Trophoblast cell (in vitro differentiated cells and primary cell): ENCODE measurements at regions not wholly inside any gene's neighbourhood (a gene's known extent, or its start where the extent isn't known, plus 50 kb on each side); places are given as distances from the start of the nearest gene placed in this dataset.
"Not testable (repeated sequence)": the region's sequence is repeated elsewhere in the genome, so short reads cannot be mapped to it uniquely, and the experiment has no call there.

Experiments used
- DNase-seq, 2 donors: peaks; one replicate each; pipeline ENCODE4 v3.0.0-alpha.2; 2016
- H2AFZ ChIP-seq: 2 replicates; pipeline ENCODE4 v1.6.1; 2013; ENCODE audit warnings: low read length, moderate library complexity, mild to moderate bottlenecking; ENCODE audit not compliant: insufficient read depth, poor library complexity
- H2AK5ac ChIP-seq: 2 replicates; pipeline ENCODE4 v1.6.1; 2013; ENCODE audit warnings: mild to moderate bottlenecking, low read length
- H2BK120ac ChIP-seq: 2 replicates; pipeline ENCODE4 v1.6.1; 2013; ENCODE audit warnings: low read length, mild to moderate bottlenecking, moderate library complexity; ENCODE audit not compliant: insufficient read depth, poor library complexity
- H2BK12ac ChIP-seq: 2 replicates; pipeline ENCODE4 v1.6.1; 2013; ENCODE audit warnings: mild to moderate bottlenecking, low read length, moderate library complexity
- H2BK5ac ChIP-seq: 2 replicates; pipeline ENCODE4 v1.6.1; 2013; ENCODE audit warnings: low read length, low read depth, moderate library complexity, mild to moderate bottlenecking; ENCODE audit not compliant: poor library complexity
- H3K14ac ChIP-seq: 2 replicates; pipeline ENCODE4 v1.6.1; 2013; ENCODE audit warnings: mild to moderate bottlenecking, low read length
- H3K18ac ChIP-seq: 2 replicates; pipeline ENCODE4 v1.6.1; 2013; ENCODE audit warnings: mild to moderate bottlenecking, low read length
- H3K23ac ChIP-seq: 2 replicates; pipeline ENCODE4 v1.6.1; 2013; ENCODE audit warnings: low read length
- H3K27ac ChIP-seq: 2 replicates; pipeline ENCODE4 v1.5.1; 2013; ENCODE audit warnings: low read depth, mild to moderate bottlenecking, inconsistent platforms, low read length, moderate library complexity
- H3K27me3 ChIP-seq: 2 replicates; pipeline ENCODE4 v1.6.1; 2013; ENCODE audit warnings: inconsistent platforms, mild to moderate bottlenecking, low read length, moderate library complexity; ENCODE audit not compliant: insufficient read depth
- H3K36me3 ChIP-seq, 2 experiments: 1 replicate in 1 of 2; 2 replicates in 1 of 2; pipeline ENCODE4 v1.6.1; 2013; ENCODE audit warnings: low read length in 2 of 2, mild to moderate bottlenecking in 2 of 2, moderate library complexity in 1 of 2; ENCODE audit not compliant: insufficient read depth in 2 of 2, control insufficient read depth in 1 of 2
- H3K4ac ChIP-seq: 2 replicates; pipeline ENCODE4 v1.6.1; 2013; ENCODE audit warnings: low read depth, mild to moderate bottlenecking, low read length, moderate library complexity
- H3K4me1 ChIP-seq, 2 experiments: 1 replicate in 1 of 2; 2 replicates in 1 of 2; pipeline ENCODE4 v1.6.1; 2013; ENCODE audit warnings: low read length in 2 of 2, mild to moderate bottlenecking in 2 of 2, moderate library complexity in 1 of 2; ENCODE audit not compliant: insufficient read depth in 2 of 2, control insufficient read depth in 1 of 2
- H3K4me2 ChIP-seq: 2 replicates; pipeline ENCODE4 v1.6.1; 2013; ENCODE audit warnings: inconsistent platforms, mild to moderate bottlenecking, low read length, moderate library complexity
- H3K4me3 ChIP-seq: 2 replicates; pipeline ENCODE4 v1.5.1; 2013; ENCODE audit warnings: mild to moderate bottlenecking, low read depth, low read length, inconsistent platforms
- H3K79me1 ChIP-seq: one replicate; pipeline ENCODE4 v1.6.1; 2013; ENCODE audit warnings: low read length
- H3K79me2 ChIP-seq: 2 replicates; pipeline ENCODE4 v1.6.1; 2013; ENCODE audit warnings: low read length, mild to moderate bottlenecking; ENCODE audit not compliant: control insufficient read depth, insufficient read depth, poor library complexity
- H3K9ac ChIP-seq: 2 replicates; pipeline ENCODE4 v1.6.1; 2013; ENCODE audit warnings: mild to moderate bottlenecking, low read length
- H3K9me3 ChIP-seq: 2 replicates; pipeline ENCODE4 v1.6.1; 2013; ENCODE audit warnings: low read depth, mild to moderate bottlenecking, control low read depth, inconsistent platforms, low read length; ENCODE audit not compliant: insufficient read depth
- H4K12ac ChIP-seq: 2 replicates; pipeline ENCODE4 v1.6.1; 2013; ENCODE audit warnings: low read depth, mild to moderate bottlenecking, low read length, moderate library complexity
- H4K8ac ChIP-seq: 2 replicates; pipeline ENCODE4 v1.6.1; 2013; ENCODE audit warnings: low read depth, mild to moderate bottlenecking, low read length, moderate library complexity
- H4K91ac ChIP-seq: one replicate; pipeline ENCODE4 v1.6.1; 2013; ENCODE audit warnings: low read depth, mild to moderate bottlenecking, low read length, moderate library complexity
- WGBS: extraction: QIAGEN DNeasy Blood & Tissue Kit; methylation state at CpG from one replicate; pipeline ENCODE4 v1.1.7; 2013; ENCODE audit warnings: missing lambda C conversion rate; ENCODE audit not compliant: insufficient read length, insufficient coverage; ENCODE audit errors: extremely low coverage; 5-methylcytosine and 5-hydroxymethylcytosine counted together

- H3K9me3 ChIP-seq = no peaks in the 10 kb centered on the region
- peaks cover 0 to 2% of the 10 kb centered on the region in 2 experiments for H3K4me1 ChIP-seq
- H3K27ac ChIP-seq = no peak overlapping the region
- no peak overlapping the region for H2AK5ac ChIP-seq
- no peaks in the 10 kb centered on the region for H3K36me3 ChIP-seq
- H3K79me2 ChIP-seq = no peaks in the 10 kb centered on the region
- no peak overlapping the region for H2BK5ac ChIP-seq
- no CpG with 5 or more reads among the region's 2 CpGs for WGBS
- H3K23ac ChIP-seq = no peak overlapping the region
- no peaks in the 10 kb centered on the region for H3K27me3 ChIP-seq
- no peak overlapping the region for H2AFZ ChIP-seq
- no peak overlapping the region for H3K4me2 ChIP-seq
- no peak overlapping the region for H2BK12ac ChIP-seq
- H3K9ac ChIP-seq = no peak overlapping the region
- H2BK120ac ChIP-seq = no peak overlapping the region
- no peak overlapping the region for H4K8ac ChIP-seq
- no peak overlapping the region for H4K91ac ChIP-seq
- no peaks in the 10 kb centered on the region for H3K79me1 ChIP-seq
- DNase-seq = no peak
- H3K14ac ChIP-seq = no peak overlapping the region
- H3K4me3 ChIP-seq = no peak overlapping the region
- H3K18ac ChIP-seq = no peak overlapping the region
- H4K12ac ChIP-seq = no peak overlapping the region
- no peak overlapping the region for H3K4ac ChIP-seq
These were observed 560.6 kb upstream of the SPRY2 start for GRCh38 chr13:80901530-80901929.

DNA sequence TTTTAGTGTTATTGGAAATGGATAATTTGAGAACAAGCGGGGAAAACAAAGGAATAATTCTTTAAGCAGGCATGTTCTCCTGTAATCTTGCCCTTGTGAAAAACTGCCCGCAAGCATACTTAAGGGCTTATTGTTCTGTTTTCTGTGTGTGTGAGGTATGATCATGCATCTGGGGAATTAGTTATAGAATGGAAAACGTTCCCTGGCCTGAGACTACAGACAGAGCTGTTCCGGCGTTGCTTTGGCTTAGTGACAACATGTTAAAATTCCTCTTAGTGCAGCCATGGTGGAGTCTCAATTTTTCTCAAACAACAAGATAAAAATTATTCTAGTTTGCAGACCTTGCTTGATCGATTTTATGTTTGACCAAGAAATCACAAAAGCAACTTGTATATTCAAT lies 560.2 kb upstream of the SPRY2 start:
- H3K36me3 ChIP-seq = no peaks in the 10 kb centered on the region
- H3K14ac ChIP-seq = no peak overlapping the region
- no peaks in the 10 kb centered on the region for H3K9me3 ChIP-seq
- H3K9ac ChIP-seq = no peak overlapping the region
- no peak overlapping the region for H3K4me2 ChIP-seq
- H2BK12ac ChIP-seq = no peak overlapping the region
- no peak overlapping the region for H3K4me3 ChIP-seq
- H3K27me3 ChIP-seq = no peaks in the 10 kb centered on the region
- no peak overlapping the region for H2AK5ac ChIP-seq
- no peak overlapping the region for H2BK5ac ChIP-seq
- H2AFZ ChIP-seq = no peak overlapping the region
- no CpG with 5 or more reads among the region's 6 CpGs for WGBS
- H3K4ac ChIP-seq = no peak overlapping the region
- no peak for DNase-seq
- H3K79me1 ChIP-seq = no peaks in the 10 kb centered on the region
- H2BK120ac ChIP-seq = no peak overlapping the region
- H3K27ac ChIP-seq = no peak overlapping the region
- H3K18ac ChIP-seq = no peak overlapping the region
- H3K23ac ChIP-seq = no peak overlapping the region
- no peaks in the 10 kb centered on the region for H3K79me2 ChIP-seq
- no peak overlapping the region for H4K91ac ChIP-seq
- H4K12ac ChIP-seq = no peak overlapping the region
- peaks cover 0 to 2% of the 10 kb centered on the region in 2 experiments for H3K4me1 ChIP-seq
- H4K8ac ChIP-seq = no peak overlapping the region

DNA sequence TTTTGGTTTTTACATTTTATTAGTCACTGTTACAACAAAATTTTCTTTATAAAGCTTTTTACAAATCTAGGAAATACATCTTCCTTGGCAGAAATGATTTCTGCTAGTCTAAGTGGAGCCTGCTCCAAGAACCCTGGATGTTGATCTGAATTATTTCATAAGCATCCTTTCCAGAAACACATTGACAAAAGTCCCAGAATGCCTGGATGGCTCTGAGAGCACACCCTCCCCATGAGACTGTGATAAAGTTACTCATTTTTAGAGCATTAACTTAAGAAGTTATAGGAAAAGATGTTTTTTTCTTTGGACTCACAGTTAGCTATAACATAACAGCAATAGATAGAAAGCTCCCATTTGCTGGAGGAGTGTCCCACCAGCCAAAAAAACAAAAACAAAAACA lies 559.6 kb upstream of the SPRY2 start:
- DNase-seq = no peak
- H4K8ac ChIP-seq = no peak overlapping the region
- H3K4me1 ChIP-seq = peaks cover 0 to 2% of the 10 kb centered on the region in 2 experiments
- no peaks in the 10 kb centered on the region for H3K27me3 ChIP-seq
- no peak overlapping the region for H3K23ac ChIP-seq
- no peaks in the 10 kb centered on the region for H3K36me3 ChIP-seq
- no peak overlapping the region for H3K4me3 ChIP-seq
- no peak overlapping the region for H4K12ac ChIP-seq
- H3K9ac ChIP-seq = no peak overlapping the region
- H3K14ac ChIP-seq = no peak overlapping the region
- H2BK12ac ChIP-seq = no peak overlapping the region
- H2BK5ac ChIP-seq = no peak overlapping the region
- H3K9me3 ChIP-seq = no peaks in the 10 kb centered on the region
- no peaks in the 10 kb centered on the region for H3K79me1 ChIP-seq
- no peak overlapping the region for H2BK120ac ChIP-seq
- no peak overlapping the region for H4K91ac ChIP-seq
- no peak overlapping the region for H2AK5ac ChIP-seq
- no peaks in the 10 kb centered on the region for H3K79me2 ChIP-seq
- no peak overlapping the region for H3K4me2 ChIP-seq
- no peak overlapping the region for H3K27ac ChIP-seq
- no peak overlapping the region for H3K4ac ChIP-seq
- H2AFZ ChIP-seq = no peak overlapping the region
- no peak overlapping the region for H3K18ac ChIP-seq

GRCh38 chr13:80897641-80898040 lies 556.7 kb upstream of the SPRY2 start:
- H3K4me1 ChIP-seq, H3K14ac ChIP-seq, H3K27me3 ChIP-seq, H3K23ac ChIP-seq, H2BK5ac ChIP-seq, H4K12ac ChIP-seq, H4K8ac ChIP-seq, H3K4me3 ChIP-seq, H3K9me3 ChIP-seq, H4K91ac ChIP-seq, H3K4ac ChIP-seq, H3K27ac ChIP-seq, H3K79me2 ChIP-seq, H2BK120ac ChIP-seq, H3K36me3 ChIP-seq, H2BK12ac ChIP-seq, H2AK5ac ChIP-seq, DNase-seq, H2AFZ ChIP-seq, H3K4me2 ChIP-seq, H3K79me1 ChIP-seq, H3K9ac ChIP-seq, H3K18ac ChIP-seq: not testable (repeated sequence)
- WGBS = no CpG with 5 or more reads among the region's 4 CpGs
